GM06990 (cell line): ENCODE measurements at regions not wholly inside any gene's neighbourhood (a gene's known extent, or its start where the extent isn't known, plus 50 kb on each side); places are given as distances from the start of the nearest gene placed in this dataset.

Experiments
- DNase-seq: peaks from one replicate; pipeline ENCODE4 v3.0.0-alpha.2; 2011; ENCODE audit not compliant: insufficient read length; ENCODE audit errors: extremely low read depth
- H3K27me3 ChIP-seq: replicated peaks from 2 replicates; pipeline ENCODE4 v1.6.0; 2011; ENCODE audit warnings: low read length; ENCODE audit not compliant: control insufficient read depth, insufficient read depth
- H3K36me3 ChIP-seq: 2 replicates; pipeline ENCODE4 v1.5.1; 2011; ENCODE audit warnings: low read length; ENCODE audit not compliant: control insufficient read depth, insufficient read depth
- H3K4me3 ChIP-seq: replicated peaks from 2 replicates; pipeline ENCODE4 v1.5.1; 2011; ENCODE audit warnings: low read depth, mild to moderate bottlenecking, control low read depth, low read length
- CTCF ChIP-seq: IDR thresholded peaks from 2 replicates; pipeline ENCODE4 v1.5.1; 2011; ENCODE audit warnings: low read length, control low read depth, mild to moderate bottlenecking, inconsistent platforms; ENCODE audit not compliant: insufficient read depth, poor library complexity, severe bottlenecking

DNA sequence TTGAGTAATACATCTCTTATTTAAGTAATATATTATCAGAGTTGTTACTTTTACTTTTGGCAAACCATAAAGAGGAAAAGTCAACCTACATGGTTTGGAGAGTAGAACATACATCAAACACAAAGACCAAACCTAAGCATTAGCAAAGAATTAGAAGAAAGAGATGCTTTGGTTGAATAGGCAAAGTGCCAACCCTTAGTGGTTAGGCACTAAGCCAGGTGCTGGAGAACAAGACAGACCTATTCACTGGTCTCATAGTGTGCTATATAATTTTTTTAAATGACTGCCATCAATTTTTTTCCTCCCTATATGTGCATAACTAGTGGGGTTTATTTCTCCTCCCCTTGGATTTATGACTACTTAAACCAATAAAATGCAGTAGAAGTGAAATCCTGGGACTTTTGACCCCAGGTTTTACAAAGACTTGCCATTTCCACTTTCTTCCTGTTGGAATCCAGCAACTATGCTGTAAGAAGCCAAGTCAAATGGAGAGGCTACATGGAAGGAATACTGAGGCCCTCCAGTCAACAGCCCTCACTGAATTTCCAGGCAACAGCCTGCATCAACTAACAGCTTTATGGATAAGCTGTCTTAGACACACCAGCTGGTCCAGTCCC lies 69.8 kb upstream of the HAO2 start:
- Histone ChIP-seq H3K27me3 (no peaks in the 10 kb centered on the region; the same call in 1 of the 2 replicates), H3K4me3 (no peak overlapping the region), H3K36me3 (no peaks in the 10 kb centered on the region)
- no peak for DNase-seq
- no peak for TF ChIP-seq CTCF

DNA sequence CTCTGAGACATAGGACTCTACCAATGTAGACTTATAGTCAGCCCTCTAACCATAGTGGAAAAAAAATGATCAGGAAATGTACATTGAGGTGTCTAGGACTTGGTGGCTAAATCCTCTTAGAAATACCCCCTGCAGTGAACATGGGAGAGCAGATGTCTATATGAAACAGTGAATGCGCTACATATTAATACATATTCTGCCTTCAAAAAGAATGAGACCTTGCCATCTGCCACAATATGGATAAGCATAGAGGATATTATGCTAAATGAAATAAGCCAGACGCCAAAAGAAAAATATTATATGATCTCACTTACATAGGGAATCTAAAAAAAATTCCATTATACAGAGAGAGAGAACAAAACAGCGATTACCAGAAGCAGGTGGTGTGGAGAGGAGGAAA lies 66.6 kb upstream of the HAO2 start:
- H3K27me3 ChIP-seq: no peaks in the 10 kb centered on the region; the same call in 1 of the 2 replicates
- no peak for TF ChIP-seq CTCF
- no peaks in the 10 kb centered on the region for H3K36me3 ChIP-seq
- no peak overlapping the region for H3K4me3 ChIP-seq
- no peak for DNase-seq

- TF ChIP-seq CTCF: no peak
- H3K36me3 ChIP-seq: no peaks in the 10 kb centered on the region
- H3K27me3 ChIP-seq: no peaks in the 10 kb centered on the region; the same call in 1 of the 2 replicates
- no peak for DNase-seq
- no peak overlapping the region for H3K4me3 ChIP-seq
Measured at GRCh38 chr1:119308130-119308700, 60.4 kb upstream of the HAO2 start.

- no peaks in the 10 kb centered on the region; the same call in 1 of the 2 replicates for H3K27me3 ChIP-seq
Measured at GRCh38 chr1:119308806-119309205, 59.8 kb upstream of the HAO2 start.

DNA sequence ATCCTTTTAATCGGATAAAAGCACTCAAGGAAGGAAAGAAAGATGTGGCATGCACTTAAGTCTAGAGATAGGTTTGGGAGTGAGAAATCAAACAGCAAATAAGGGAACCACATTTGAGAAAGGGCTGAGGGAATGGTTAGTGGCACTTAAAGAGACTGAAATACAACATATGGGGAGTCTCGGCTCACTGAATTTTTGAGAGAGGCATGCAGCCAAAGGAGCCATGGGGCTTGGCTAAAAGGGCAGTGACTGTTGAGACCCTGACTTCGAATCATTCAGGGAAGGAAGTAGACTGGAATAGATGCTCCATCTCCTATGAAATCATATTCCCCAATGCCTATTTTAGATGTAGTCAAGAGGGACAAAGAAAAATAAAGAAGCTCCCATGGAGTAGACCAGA lies 58.3 kb upstream of the HAO2 start:
- H3K4me3 ChIP-seq: no peak overlapping the region
- no peaks in the 10 kb centered on the region; the same call in 1 of the 2 replicates for H3K27me3 ChIP-seq
- TF ChIP-seq CTCF: no peak
- no peaks in the 10 kb centered on the region for H3K36me3 ChIP-seq
- no peak for DNase-seq

More at GRCh38 chr1:119308806-119309205, 59.8 kb upstream of the HAO2 start:
- Histone ChIP-seq H3K4me3 (no peak overlapping the region), H3K36me3 (no peaks in the 10 kb centered on the region)
- DNase-seq: no peak
- TF ChIP-seq CTCF: no peak

- Histone ChIP-seq H3K4me3 (no peak overlapping the region), H3K36me3 (no peaks in the 10 kb centered on the region), H3K27me3 (no peaks in the 10 kb centered on the region; the same call in 1 of the 2 replicates)
- TF ChIP-seq CTCF: no peak
- no peak for DNase-seq
Measured at GRCh38 chr1:119312500-119312899, 56.1 kb upstream of the HAO2 start.
